ENCODE measurements at regions not wholly inside any gene's neighbourhood (a gene's known extent, or its start where the extent isn't known, plus 50 kb on each side); places are given as distances from the start of the nearest gene placed in this dataset.

DNA sequence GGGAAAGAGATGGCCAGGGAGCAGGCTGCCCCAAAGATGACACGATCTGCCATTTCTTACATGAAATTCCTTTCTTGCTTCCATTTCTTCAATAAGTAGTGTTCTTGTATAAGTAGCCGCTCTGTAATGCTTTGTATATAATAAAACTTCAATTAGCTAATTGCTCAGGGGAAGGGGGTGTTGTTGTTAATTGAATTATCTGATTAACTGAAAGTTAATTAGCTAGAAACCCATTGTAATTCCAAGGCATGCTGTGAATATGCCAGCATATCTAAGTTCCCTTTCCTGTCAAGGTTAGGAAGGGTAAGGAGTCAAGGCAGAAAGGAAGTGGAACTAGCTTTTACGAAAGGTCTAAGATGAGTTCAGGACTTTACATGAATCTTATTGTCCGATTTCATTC lies 765.9 kb downstream of the TYW1 start:
- no peak for DNase-seq (ENCODE audit: low read depth)

DNA sequence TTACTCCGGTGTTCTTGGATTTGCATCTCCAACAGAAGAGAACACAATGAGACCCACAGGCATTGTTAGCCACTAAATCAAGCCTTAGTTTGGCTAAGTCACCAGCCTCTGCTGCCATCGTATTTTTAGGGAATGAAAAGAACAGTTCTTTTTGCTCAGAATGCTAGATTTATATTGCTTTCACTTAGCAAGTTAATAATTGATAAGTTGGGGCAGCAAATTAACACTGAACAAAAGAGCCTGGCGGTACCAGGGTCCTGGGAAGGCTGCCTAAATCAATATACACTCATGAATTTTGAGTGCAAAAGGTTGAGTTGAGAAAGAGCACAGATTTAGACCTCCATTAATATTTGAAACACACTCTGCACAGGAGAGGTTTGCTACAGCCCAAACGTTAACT lies 767.7 kb downstream of the TYW1 start:
- DNase-seq (ENCODE audit: low read depth): no peak

DNA sequence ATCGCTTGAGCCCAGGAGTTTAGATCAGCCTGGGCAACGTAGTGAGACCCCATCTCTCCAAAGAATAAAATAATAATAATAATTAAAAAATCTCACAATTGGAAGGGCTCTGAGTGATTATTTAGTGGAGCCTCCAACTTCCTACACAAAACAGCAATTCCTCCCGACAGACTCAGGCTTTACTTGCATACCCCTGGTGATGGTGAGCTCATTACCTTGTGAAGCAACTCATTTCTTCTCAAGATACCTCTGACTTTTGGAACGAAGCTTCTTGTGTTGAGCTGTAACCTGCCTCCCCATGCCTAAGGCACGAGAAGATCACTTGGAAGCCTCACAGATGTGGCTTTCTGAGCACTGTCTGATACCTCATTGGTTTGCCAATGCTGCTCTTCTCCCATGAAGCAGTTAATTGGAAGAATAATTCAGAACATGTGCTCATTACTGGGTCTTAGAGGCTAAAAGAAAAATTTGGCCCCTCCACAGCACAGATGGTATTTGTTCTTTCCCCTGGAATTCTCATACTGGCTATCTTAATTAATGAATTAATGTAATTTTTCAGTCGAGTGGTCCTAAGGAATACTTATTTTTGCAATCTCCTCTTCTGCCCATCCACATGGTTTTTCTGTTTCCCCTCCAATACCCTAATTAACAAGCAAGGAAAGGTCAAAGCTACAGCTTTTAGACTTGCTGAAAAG lies 769.0 kb downstream of the TYW1 start:
- DNase-seq (ENCODE audit: low read depth): no peak

GRCh38 chr7:67766906-67767410 lies 770.3 kb downstream of the TYW1 start:
- no peak for DNase-seq (ENCODE audit: low read depth)

DNA sequence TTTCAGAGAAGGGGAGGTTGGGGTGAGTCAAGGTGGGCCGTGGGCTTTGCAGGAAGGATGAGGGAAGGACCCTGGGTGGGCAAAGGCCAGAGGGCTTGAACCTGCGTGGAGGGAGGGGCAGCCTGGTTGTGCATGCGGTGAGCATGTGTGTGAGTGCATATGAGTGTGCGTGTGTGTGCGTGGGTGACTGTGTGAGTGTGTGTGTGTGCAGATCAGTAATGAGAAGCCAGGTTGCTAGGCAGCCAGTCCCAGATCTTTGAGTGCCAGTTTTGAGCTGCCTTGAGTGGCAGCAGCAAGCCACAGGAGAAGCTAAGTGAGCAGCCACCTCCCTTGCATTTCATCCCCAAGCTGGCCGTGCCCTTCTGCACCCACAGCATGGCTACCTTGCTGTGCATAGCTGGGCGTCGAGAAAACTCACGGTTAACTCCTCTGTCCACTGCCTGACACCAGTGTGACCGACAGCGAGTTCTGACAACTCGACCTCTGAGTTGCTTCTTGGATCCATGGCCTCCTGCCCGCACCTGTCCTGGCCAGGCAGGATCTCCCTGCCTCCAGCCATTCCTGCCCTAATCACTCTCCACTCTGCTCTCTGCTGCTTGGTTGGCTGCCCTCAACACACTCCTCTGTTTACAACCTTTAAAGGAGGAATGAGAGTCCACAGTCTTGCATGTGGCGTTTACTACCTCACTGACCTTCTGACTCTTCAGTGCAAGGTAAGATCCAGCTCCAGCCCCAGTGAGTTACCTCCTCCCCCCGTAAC lies 775.4 kb downstream of the TYW1 start:
- no peak for DNase-seq (ENCODE audit: low read depth)

DNA sequence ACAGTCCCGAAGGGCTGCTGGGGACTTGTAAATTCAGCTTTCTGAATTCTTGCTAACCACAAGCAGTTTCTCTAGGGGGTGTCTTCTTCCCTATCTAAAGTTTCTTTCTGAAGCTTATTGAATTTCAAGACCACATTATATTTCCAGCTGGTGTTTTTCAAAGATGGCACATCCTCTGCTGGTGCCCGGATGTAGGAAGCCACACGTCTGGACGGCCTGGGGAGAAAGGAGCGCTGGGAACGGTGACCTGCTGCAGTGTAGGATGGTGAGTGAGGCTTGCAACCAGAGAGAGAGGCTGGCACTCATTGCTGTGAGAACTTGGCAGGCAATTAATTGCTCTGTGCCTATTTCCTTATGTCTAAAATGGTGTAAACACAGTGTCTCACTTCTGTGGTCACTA lies 776.4 kb downstream of the TYW1 start:
- no peak for DNase-seq (ENCODE audit: low read depth)

- no peak for DNase-seq (ENCODE audit: low read depth)
These were observed 780.5 kb downstream of the TYW1 start for GRCh38 chr7:67777119-67777518.

DNA sequence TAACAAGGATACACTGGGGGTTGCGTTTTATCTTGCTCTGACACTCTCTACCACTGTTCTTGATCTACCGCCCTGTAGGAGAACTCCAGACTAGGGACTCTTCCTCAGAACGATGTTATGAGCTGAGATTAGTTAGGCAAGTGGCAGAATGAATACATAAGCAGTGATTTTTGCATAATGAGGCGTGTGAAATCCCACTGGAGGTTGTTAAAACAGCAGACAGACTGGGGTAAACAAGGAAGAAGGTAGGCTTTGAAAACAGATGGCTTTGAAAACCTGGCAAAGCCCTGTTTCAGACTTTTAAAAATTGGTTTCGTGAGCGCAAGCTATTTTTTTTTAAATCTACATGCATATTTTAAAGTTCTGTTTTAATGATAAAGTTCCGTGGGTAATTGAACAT lies 785.2 kb downstream of the TYW1 start:
- DNase-seq (ENCODE audit: low read depth): no peak

DNA sequence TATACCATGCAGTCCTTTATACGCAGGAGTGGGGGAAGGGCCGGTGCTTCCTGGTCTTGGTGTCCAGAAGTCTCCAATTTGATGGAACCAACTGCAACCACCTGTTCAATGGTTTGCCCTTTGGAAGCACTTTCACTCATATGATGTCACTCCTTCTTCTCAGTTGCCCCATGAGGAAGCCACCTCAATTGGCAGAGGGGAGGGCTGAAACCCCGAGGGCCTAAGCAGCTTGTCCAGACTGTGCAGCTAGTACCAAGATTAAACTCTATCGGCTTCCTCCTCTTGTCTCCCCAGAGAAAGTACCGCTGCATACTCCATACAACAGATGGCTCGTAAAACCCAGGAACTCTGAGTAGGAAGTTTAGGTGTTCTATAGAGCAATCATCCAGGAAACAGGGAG lies 789.4 kb downstream of the TYW1 start:
- no peak for DNase-seq (ENCODE audit: low read depth)

- peak; percentile 21 for DNase-seq (ENCODE audit: low read depth)
These were observed 792.0 kb downstream of the TYW1 start for GRCh38 chr7:67788669-67789068.

GRCh38 chr7:67791918-67792317 lies 795.3 kb downstream of the TYW1 start:
- no peak for DNase-seq (ENCODE audit: low read depth)

- no peak for DNase-seq (ENCODE audit: low read depth)
These were observed 797.9 kb downstream of the TYW1 start for GRCh38 chr7:67794544-67794943.

DNA sequence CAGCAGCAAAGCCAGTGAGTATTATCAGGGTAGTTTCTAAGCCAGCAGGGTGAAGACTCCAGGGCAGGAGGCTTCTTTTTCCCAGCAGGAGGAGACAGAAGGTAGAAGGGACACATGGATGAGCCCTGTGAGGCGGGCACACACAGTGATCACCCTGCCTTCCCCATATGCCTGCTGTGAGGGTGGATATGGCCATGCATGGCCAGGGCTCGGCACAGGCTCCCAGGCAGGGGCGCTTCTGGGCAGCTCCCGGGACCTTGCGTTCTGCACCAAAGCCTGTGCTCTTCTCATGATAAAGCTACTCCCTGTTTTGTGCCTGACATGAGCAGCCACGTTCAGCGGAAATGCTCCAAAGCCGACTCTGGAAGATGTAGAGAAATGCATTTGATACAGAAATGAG lies 807.2 kb downstream of the TYW1 start:
- DNase-seq (ENCODE audit: low read depth): no peak

GRCh38 chr7:67805921-67806471 lies 809.4 kb downstream of the TYW1 start:
- DNase-seq (ENCODE audit: low read depth): no peak

DNA sequence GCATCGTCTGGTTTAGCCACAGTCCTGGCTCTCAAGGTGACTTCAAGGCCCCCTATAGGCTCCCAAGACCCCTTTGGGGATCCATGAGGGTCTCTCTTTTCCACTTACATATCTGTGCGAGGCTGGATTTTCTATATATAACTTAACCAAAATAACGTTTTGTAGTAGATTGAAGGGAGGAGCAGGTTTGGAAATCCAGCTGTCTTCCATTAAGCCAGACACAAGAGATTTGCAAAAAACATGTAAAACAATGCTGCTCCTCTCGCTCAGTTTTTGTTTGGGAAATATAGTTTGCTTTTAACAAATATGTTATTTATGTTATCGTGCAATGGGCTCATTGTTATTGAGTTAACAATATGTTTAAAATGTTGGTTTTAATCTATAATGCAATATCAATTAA lies 811.2 kb downstream of the TYW1 start:
- DNase-seq (ENCODE audit: low read depth): no peak

DNA sequence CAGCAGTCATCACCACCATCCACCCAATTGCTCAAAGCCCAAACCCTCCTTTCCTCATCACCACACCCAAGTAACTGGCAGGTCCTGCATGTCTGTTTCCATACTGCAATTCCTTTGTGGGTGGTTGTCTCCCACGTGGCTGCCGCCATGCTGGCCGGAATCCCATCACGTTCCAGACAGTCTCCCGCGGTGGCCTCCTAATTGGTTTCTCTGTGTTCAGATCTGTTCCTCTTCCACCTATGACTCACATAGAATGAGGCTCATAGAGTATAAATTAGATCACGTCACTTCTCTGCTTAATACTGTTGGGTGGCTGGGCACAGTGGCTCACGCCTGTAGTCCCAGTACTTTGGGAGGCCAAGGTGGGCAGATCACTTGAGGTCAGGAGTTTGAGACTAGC lies 813.0 kb downstream of the TYW1 start:
- no peak for DNase-seq (ENCODE audit: low read depth)

- DNase-seq (ENCODE audit: low read depth): no peak
These were observed 817.1 kb downstream of the TYW1 start for GRCh38 chr7:67813621-67814292.

- no peak for DNase-seq (ENCODE audit: low read depth)
These were observed 820.8 kb downstream of the TYW1 start for GRCh38 chr7:67817481-67817880.

DNA sequence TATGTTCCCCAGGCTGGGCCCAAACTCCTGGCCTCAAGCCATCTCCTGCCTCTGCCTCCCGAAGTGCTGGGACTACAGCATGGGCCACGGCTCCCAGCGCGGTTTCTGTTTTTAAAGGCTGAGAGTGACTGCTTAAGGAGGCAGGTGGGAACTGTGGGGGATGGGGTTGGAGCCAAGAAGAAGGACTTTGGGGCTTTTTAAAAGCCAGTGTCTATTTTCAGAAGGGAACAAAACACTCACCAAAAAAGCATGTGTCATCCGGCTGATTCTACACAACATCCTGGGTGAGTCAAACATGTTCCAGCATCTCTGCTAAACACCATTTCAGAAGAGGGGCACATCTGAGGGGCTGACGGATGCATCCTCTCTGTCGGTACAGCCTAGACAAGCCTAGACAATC lies 824.5 kb downstream of the TYW1 start:
- peak; percentile 20 for DNase-seq (ENCODE audit: low read depth)

- DNase-seq (ENCODE audit: low read depth): peak; percentile 56
These were observed 826.7 kb downstream of the TYW1 start for GRCh38 chr7:67823345-67823744.

DNA sequence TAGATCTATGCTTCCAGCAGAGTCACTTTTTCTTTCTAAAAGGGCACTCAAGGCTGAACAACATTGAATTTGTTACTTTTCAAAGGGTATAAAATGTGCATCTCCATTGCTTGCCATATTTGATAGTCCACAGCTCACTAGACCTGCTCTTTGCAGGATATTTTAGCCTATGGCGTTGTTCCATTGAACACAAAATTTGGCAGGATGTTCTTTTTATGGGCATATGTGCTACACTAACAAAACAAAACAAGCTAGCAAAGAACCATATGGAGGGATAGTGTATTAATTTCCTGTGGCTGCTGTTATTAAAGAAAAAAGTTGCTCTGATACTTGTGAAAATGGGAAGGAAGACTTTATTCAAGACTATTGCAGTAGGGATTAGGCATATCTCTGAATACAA lies 828.7 kb downstream of the TYW1 start:
- no peak for DNase-seq (ENCODE audit: low read depth)

- DNase-seq (ENCODE audit: low read depth): no peak
These were observed 845.3 kb downstream of the TYW1 start for GRCh38 chr7:67841896-67842295.

GRCh38 chr7:67842571-67842970 lies 845.9 kb downstream of the TYW1 start:
- no peak for DNase-seq (ENCODE audit: low read depth)

All from fibroblast of the conjunctiva (primary cell).